ENCODE measurements at regions not wholly inside any gene's neighbourhood (a gene's known extent, or its start where the extent isn't known, plus 50 kb on each side); places are given as distances from the start of the nearest gene placed in this dataset.

DNA sequence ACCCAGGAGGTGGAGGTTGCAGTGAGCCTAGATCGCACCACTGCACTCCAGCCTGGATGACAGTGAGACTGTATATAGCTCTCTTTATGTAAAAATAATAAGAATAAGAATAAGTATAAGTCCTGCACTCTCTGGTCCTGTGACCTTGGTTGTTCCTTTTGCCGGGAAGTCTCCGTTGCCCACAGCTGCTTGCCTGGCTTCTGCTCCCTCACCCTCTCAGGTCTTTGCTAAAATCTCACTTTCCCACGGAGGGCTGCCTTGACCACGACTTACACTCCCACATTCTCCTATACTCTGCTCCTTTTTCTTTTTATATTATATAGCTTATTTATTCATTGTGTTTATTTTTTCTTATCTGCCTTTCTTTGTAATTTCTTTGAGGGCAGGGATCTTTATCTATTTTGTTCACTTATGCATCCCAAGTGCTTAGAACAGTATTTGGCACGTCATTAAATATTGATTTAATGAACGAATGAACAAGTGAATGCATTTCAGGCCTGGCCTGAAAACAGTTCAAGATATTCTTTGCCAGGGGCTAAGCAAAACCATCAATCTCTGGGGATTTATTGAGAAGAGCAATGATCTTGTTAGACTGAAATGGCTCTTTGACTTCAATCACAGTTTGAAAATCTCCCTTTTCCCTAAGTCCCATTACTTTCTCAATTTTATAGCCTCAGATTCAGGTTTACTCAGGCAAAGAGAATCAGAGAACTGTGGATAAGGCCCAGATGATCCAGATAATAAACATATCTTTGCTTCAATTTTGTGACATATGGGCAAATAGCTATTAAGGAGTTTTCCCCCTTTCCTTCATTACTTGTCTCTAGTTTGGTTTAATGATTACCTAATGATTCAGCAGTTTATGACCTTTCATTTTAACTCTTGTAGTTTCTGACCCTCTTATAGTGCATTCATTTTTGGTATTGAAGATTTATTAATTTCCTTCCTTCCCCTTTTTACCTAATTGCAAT is 60.8 kb upstream of the TMC1 start:
- CTCF ChIA-PET = interaction anchor here (0.8 to 1.5 kb wide), 7 partner anchors 10 to 179 kb away, joined by 3 to 5 read pairs (median 4); no protein-coding TSS in a partner anchor
- FAIRE-seq (peak; percentile 99), DNase-seq (ENCODE audit: low read depth in 1 of 2, low spot score in 1 of 2) (peak; percentile 48 to 75), ATAC-seq (peak in 1 of 2 experiments; percentile 74; a peak in 3 of 6 replicates)
- TF ChIP-seq MAFK (IDR thresholded peaks at IDR 0.05; ENCODE audit: partially characterized antibody) (peak; percentile 98), GATA3 (IDR thresholded peaks at IDR 0.05; ENCODE audit: borderline replicate concordance) (peak; percentile 63; the same call in 1 of the 2 replicates), RAD21 (conservative IDR thresholded peaks at IDR 0.05 in 1 of 2, IDR thresholded peaks at IDR 0.05 in 1 of 2) (peak in 1 of 2 experiments; percentile 9; a peak in 1 of 5 replicates), ZNF302 (CRISPR knock-in tag; IDR thresholded peaks at IDR 0.05) (0 out of 2 replicates have a peak, but pooled peaks have one; percentile 18), NFE2L2 (conservative IDR thresholded peaks at IDR 0.05; ENCODE audit: low read length) (peak; percentile 66), FOSL2 (IDR thresholded peaks at IDR 0.05) (no peak), FOSL2 (CRISPR knock-in tag; IDR thresholded peaks at IDR 0.05) (peak; percentile 59), EHF (CRISPR knock-in tag; IDR thresholded peaks at IDR 0.05) (0 out of 2 replicates have a peak, but pooled peaks have one; percentile 15), ZC3H11A (IDR thresholded peaks at IDR 0.05) (no peak), JUNB (IDR thresholded peaks at IDR 0.05) (no peak)
- TF ChIP-seq, protein P1, sequence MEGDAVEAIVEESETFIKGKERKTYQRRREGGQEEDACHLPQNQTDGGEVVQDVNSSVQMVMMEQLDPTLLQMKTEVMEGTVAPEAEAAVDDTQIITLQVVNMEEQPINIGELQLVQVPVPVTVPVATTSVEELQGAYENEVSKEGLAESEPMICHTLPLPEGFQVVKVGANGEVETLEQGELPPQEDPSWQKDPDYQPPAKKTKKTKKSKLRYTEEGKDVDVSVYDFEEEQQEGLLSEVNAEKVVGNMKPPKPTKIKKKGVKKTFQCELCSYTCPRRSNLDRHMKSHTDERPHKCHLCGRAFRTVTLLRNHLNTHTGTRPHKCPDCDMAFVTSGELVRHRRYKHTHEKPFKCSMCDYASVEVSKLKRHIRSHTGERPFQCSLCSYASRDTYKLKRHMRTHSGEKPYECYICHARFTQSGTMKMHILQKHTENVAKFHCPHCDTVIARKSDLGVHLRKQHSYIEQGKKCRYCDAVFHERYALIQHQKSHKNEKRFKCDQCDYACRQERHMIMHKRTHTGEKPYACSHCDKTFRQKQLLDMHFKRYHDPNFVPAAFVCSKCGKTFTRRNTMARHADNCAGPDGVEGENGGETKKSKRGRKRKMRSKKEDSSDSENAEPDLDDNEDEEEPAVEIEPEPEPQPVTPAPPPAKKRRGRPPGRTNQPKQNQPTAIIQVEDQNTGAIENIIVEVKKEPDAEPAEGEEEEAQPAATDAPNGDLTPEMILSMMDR (IDR thresholded peaks at IDR 0.05) = no peak
- TF ChIP-seq, protein P2, sequence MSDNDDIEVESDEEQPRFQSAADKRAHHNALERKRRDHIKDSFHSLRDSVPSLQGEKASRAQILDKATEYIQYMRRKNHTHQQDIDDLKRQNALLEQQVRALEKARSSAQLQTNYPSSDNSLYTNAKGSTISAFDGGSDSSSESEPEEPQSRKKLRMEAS (IDR thresholded peaks at IDR 0.05) = 0 out of 2 replicates have a peak, but pooled peaks have one; percentile 15
- POLR2A ChIA-PET = interaction anchor here (1.0 to 2.4 kb wide), 3 partner anchors 16 to 96 kb away, joined by 3 to 15 read pairs (median 3); partner anchors contain the start of gene ZFAND5
- H3K27ac ChIP-seq = peak overlapping the region; percentile 90 to 95
- H3K9me3 ChIP-seq = no peaks in the 10 kb centered on the region
- peak overlapping the region; percentile 66 for H3K4me2 ChIP-seq
- no peak overlapping the region for H3K4me3 ChIP-seq
- WGBS (ENCODE audit: missing lambda C conversion rate) = 31% methylated on average over 7 of the region's 7 CpGs
- peaks cover 77% of the 10 kb centered on the region for H3K4me1 ChIP-seq

DNA sequence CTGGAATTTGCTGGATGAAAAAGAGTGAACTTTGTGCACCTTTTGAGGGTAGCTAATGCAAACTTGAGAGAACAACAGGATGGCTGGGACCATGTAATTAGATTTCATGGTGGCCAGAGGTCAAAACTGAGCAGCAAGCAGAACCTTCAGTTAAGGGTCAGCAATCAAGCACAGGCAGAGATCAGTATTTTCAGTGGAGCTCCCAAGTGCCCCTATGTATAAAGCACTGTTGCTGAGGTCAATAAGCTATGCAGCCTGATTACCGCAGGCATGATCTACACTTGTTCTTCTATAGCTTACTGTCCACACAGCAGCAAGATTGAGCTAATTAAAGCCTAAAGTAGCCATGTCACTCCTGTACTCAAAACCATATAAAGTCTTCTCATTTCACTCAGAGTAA is 62.1 kb upstream of the TMC1 start:
- ChIA-PET POLR2A (interaction anchor here (1.1 kb wide), 1 partner anchor 94 kb away, joined by 4 read pairs; the partner anchor contains the start of gene ZFAND5), CTCF (interaction anchor here (0.5 to 1.7 kb wide), 7 partner anchors 12 to 230 kb away, joined by 3 to 7 read pairs (median 4); no protein-coding TSS in a partner anchor)
- Histone ChIP-seq H3K9me3 (no peaks in the 10 kb centered on the region), H3K4me2 (no peak overlapping the region), H3K4me3 (no peak overlapping the region), H3K4me1 (peaks cover 77% of the 10 kb centered on the region), H3K27ac (peak overlapping the region; percentile 90 to 95)
- ATAC-seq = no peak
- WGBS (ENCODE audit: missing lambda C conversion rate) = 94% methylated on average over 1 of the region's 1 CpG
- no peak for FAIRE-seq
- no peak for TF ChIP-seq EP300 (IDR thresholded peaks at IDR 0.05)
- TF ChIP-seq POLR2A (IDR thresholded peaks at IDR 0.05; ENCODE audit: low read length) = no peak
- no peak for TF ChIP-seq JUN (IDR thresholded peaks at IDR 0.05)
- TF ChIP-seq KDM5A (IDR thresholded peaks at IDR 0.05) = no peak
- no peak for TF ChIP-seq TP53 (CRISPR knock-in tag; IDR thresholded peaks at IDR 0.05)
- no peak for TF ChIP-seq ZC3H11A (IDR thresholded peaks at IDR 0.05)
- no peak for TF ChIP-seq NR3C1 (IDR thresholded peaks at IDR 0.05)
- no peak for TF ChIP-seq MYC (IDR thresholded peaks at IDR 0.05; ENCODE audit: borderline replicate concordance, low read length)
- DNase-seq (ENCODE audit: low read depth in 1 of 2, low spot score in 1 of 2) = no peak

DNA sequence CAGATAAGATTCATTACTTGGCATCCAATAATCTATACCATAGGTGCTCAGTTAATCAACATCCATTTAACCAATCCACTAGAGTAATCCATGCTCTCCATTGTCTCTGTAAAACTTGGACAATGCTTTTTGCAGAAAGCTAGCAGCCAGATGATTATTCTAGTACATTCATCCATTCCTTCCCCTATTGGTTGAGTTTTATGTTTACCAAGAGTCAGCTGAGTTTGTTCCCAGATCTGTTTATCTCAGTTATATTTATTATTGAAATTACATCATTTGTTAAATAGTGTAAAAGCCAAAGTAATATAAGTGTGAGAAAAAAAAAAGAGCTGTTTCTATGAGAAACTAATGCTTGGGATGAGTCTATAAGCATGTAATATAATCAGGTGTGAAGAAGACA is 63.3 kb upstream of the TMC1 start:
- FAIRE-seq (peak; percentile 61), ATAC-seq (no peak), DNase-seq (ENCODE audit: low read depth in 1 of 2, low spot score in 1 of 2) (no peak)
- no peak overlapping the region for H3K4me2 ChIP-seq
- H3K4me1 ChIP-seq = peaks cover 74% of the 10 kb centered on the region
- H3K27ac ChIP-seq = peak overlapping the region; percentile 31 to 49; a peak in 4 of 6 replicates
- no peak for TF ChIP-seq POLR2AphosphoS2 (conservative IDR thresholded peaks at IDR 0.05; ENCODE audit: low read length)
- TF ChIP-seq ZNF302 (CRISPR knock-in tag; IDR thresholded peaks at IDR 0.05) = no peak
- no peak for TF ChIP-seq EHF (CRISPR knock-in tag; IDR thresholded peaks at IDR 0.05)
- no peak overlapping the region for H3K4me3 ChIP-seq
- ChIA-PET CTCF (interaction anchor here (0.7 to 1.7 kb wide), 6 partner anchors 9 to 564 kb away, joined by 3 to 7 read pairs (median 3); no protein-coding TSS in a partner anchor), POLR2A (interaction anchor here (1.9 kb wide), 1 partner anchor 93 kb away, joined by 9 read pairs; the partner anchor contains the start of gene ZFAND5)
- no peaks in the 10 kb centered on the region for H3K9me3 ChIP-seq
